Right atrium auricular region (tissue), 2 donors: ENCODE measurements at regions not wholly inside any gene's neighbourhood (a gene's known extent, or its start where the extent isn't known, plus 50 kb on each side); places are given as distances from the start of the nearest gene placed in this dataset.

Experiments
- DNase-seq: peaks from one replicate; pipeline ENCODE4 v3.0.0-alpha.2; 2019; ENCODE audit warnings: low spot score
- H3K27ac ChIP-seq, 2 donors: fragments of 200-600 bp; sonication (generic); 1 replicate in 1 of 2; 2 replicates in 1 of 2; pipeline ENCODE4 v1.5.1; 2016 to 2019
- H3K27me3 ChIP-seq, 2 donors: fragments of 200-600 bp; sonication (generic); one replicate each; pipeline versions ENCODE4 v1.5.1 to v1.6.0; 2017 to 2019
- H3K36me3 ChIP-seq: fragments of 200-600 bp; sonication (generic); one replicate; pipeline ENCODE4 v1.5.1; 2016
- H3K4me1 ChIP-seq, 2 donors: fragments of 200-600 bp; sonication (generic); one replicate each; pipeline versions ENCODE4 v1.5.1 to v1.6.0; 2017 to 2019
- H3K4me3 ChIP-seq, 2 donors: fragments of 200-600 bp; sonication (generic); 1 replicate in 1 of 2; 2 replicates in 1 of 2; pipeline ENCODE4 v1.5.1; 2017 to 2019; ENCODE audit warnings: mild to moderate bottlenecking in 1 of 2, moderate library complexity in 1 of 2
- H3K9me3 ChIP-seq, 2 donors: fragments of 200-600 bp; sonication (generic); one replicate each; pipeline ENCODE4 v1.5.1; 2019
- TF ChIP-seq, protein P1 (sequence below), 2 donors: fragments of 200-600 bp; sonication (generic); IDR thresholded peaks; one replicate each; pipeline ENCODE4 v1.5.1; 2019; ENCODE audit warnings: antibody characterized with exemption in 2 of 2

DNA sequence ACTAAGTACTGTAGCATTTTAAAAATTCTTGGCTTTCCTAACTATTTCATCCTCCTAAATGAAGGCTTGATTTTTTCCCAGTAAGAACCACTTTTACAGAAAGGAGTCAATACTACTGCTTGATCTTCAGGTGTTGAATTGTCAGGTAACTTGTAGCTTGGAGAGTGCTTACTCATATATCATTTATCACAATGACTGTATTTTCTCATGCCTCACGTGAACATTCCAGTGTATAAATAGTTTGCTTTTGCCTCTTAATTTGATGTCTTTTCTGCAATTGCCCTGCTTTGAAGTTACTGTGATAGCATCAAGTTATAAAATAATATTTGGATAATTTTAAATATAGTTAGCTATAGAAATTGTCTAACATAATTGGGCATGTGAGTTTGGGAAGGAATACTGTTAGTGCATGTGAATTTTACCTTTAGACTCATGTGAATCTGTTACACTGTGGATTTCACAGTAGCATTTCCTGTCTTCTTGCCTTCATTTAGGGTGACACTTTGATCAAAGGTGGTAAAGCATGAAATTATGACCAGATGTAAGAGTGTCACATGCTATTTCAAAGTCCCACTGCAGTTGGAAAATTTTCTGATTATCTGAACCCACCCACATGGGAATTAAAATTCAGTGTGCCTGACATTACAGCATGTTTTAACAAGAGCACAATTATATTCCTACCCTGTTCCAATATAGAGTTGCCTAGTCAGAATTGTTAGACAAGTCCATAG, 962.8 kb downstream of the DNAJB9 start:
- H3K4me3 ChIP-seq: no peak overlapping the region
- H3K27ac ChIP-seq: no peak overlapping the region
- H3K27me3 ChIP-seq: no peaks in the 10 kb centered on the region
- TF ChIP-seq, protein P1, sequence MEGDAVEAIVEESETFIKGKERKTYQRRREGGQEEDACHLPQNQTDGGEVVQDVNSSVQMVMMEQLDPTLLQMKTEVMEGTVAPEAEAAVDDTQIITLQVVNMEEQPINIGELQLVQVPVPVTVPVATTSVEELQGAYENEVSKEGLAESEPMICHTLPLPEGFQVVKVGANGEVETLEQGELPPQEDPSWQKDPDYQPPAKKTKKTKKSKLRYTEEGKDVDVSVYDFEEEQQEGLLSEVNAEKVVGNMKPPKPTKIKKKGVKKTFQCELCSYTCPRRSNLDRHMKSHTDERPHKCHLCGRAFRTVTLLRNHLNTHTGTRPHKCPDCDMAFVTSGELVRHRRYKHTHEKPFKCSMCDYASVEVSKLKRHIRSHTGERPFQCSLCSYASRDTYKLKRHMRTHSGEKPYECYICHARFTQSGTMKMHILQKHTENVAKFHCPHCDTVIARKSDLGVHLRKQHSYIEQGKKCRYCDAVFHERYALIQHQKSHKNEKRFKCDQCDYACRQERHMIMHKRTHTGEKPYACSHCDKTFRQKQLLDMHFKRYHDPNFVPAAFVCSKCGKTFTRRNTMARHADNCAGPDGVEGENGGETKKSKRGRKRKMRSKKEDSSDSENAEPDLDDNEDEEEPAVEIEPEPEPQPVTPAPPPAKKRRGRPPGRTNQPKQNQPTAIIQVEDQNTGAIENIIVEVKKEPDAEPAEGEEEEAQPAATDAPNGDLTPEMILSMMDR (IDR thresholded peaks at IDR 0.05): no peak
- H3K9me3 ChIP-seq: no peaks in the 10 kb centered on the region
- DNase-seq: no peak
- no peaks in the 10 kb centered on the region for H3K4me1 ChIP-seq
- H3K36me3 ChIP-seq: no peaks in the 10 kb centered on the region

DNA sequence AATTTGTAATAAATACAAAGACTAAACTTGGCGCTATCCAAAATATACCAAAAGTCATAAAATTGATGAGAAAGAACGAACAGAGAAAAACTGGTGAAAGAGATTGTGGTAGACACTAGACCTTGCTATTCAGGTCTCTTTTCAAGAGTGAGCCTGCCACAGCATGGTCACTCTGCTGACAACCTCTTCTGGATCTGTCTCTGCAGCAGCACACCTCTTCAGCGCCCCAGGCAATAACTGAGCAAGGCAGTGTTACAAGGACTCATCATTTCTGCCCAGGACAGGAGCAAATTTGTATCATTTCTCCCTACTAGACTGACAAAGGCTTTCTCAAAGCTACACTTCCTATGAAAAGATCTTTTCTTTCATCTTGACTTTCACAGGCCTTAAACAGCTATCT, 976.0 kb downstream of the DNAJB9 start:
- no peaks in the 10 kb centered on the region for H3K36me3 ChIP-seq
- H3K27me3 ChIP-seq: no peaks in the 10 kb centered on the region
- TF ChIP-seq, protein P1 (IDR thresholded peaks at IDR 0.05): no peak
- H3K4me3 ChIP-seq: no peak overlapping the region
- H3K9me3 ChIP-seq: no peaks in the 10 kb centered on the region
- no peak for DNase-seq
- H3K4me1 ChIP-seq: no peaks in the 10 kb centered on the region
- H3K27ac ChIP-seq: no peak overlapping the region

DNA sequence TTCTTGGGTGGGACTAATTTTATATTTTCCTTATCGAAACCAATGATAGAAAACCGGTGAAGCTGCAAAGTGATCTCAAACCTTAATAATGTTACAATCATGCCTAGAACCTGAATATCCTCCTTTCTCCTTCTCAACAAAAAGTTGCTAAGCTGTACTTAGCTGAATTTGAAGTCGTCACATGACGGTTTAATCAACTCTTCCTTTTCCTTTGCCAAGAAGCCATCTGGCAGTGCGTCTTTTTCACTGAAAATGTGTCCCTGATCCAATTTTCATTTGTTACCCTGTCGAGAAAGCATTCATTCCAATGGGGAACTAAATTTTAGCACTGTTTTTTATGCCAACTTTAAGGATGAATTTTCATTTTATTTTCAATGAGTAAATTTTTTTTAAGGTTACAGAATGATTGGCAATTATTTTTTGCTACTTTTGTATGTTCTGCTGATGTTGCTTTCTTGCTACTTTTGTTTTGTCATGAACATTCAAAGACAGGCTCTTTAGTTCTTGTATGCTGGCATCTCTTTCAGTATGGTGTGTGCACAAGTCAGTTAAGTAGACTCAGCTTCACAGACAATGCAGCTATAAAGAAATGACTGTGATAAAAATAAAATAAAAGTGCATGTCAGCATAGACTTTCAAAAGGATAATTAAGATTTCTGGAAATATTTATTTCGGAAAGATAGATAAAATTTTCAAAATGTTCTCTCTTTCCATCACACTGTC, 980.0 kb downstream of the DNAJB9 start:
- peaks cover 0 to 3% of the 10 kb centered on the region in 2 donors for H3K9me3 ChIP-seq
- DNase-seq: no peak
- H3K36me3 ChIP-seq: no peaks in the 10 kb centered on the region
- H3K4me1 ChIP-seq: no peaks in the 10 kb centered on the region
- TF ChIP-seq, protein P1 (IDR thresholded peaks at IDR 0.05): no peak
- no peak overlapping the region for H3K27ac ChIP-seq
- peak overlapping the region in 1 of 2 donors; percentile 2 for H3K4me3 ChIP-seq
- no peaks in the 10 kb centered on the region for H3K27me3 ChIP-seq

DNA sequence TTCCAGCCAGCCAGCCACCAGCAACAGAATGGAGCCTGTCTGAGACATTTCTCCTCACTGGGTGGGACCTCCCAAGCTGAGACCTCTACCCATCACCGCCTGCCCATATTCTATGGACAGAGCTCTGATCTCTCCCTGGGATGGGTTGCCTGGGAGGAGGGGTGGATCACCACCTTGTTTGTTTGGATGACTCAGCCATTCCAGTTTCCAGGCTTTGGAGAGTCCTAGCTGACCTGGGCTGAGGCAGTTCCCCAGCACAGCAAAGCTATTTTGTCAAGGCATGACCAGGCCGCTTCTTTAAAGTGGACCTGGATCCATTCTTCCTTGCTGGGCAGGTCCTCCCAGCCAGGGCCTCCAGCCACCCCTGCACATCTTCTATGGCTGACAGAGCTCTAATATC, 982.3 kb downstream of the DNAJB9 start:
- H3K36me3 ChIP-seq: no peaks in the 10 kb centered on the region

DNA sequence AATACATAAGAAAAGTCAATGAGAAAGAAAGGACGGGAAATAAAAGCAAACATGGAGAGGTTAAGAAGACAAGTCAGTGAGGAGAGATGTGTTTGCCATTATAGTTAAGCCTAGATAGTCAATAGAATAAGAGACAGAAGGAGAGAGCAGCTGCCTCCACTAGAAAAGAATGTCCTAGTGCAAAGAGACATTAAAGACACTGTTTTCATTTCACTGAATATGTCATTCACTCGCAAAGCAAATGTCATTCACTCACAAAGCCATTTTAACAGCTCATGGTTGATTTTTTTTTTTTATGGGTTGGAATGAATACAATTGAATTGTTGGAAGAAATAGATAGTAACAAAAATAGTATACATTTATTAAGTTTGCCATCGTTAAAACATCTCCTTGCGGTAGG, 1007.6 kb downstream of the DNAJB9 start:
- no peak for DNase-seq
- TF ChIP-seq, protein P1 (IDR thresholded peaks at IDR 0.05): no peak
- no peaks in the 10 kb centered on the region for H3K36me3 ChIP-seq
- no peaks in the 10 kb centered on the region for H3K4me1 ChIP-seq
- H3K27ac ChIP-seq: no peak overlapping the region
- no peaks in the 10 kb centered on the region for H3K9me3 ChIP-seq
- no peak overlapping the region for H3K4me3 ChIP-seq
- no peaks in the 10 kb centered on the region for H3K27me3 ChIP-seq

More for the DNA sequence above, 982.3 kb downstream of the DNAJB9 start:
- Histone ChIP-seq H3K4me3 (no peak overlapping the region), H3K4me1 (no peaks in the 10 kb centered on the region), H3K9me3 (peaks cover 0 to 16% of the 10 kb centered on the region in 2 donors), H3K27me3 (no peaks in the 10 kb centered on the region), H3K27ac (no peak overlapping the region)
- TF ChIP-seq, protein P1 (IDR thresholded peaks at IDR 0.05): no peak
- no peak for DNase-seq
